Stomach (tissue), 4 donors: ENCODE measurements at regions not wholly inside any gene's neighbourhood (a gene's known extent, or its start where the extent isn't known, plus 50 kb on each side); places are given as distances from the start of the nearest gene placed in this dataset.

Source experiments
- EP300 ChIP-seq: sonication (generic); formaldehyde crosslinking; IDR thresholded peaks from one replicate; pipeline ENCODE4 v1.6.1; 2017; ENCODE audit warnings: antibody characterized with exemption
- POLR2A ChIP-seq, 4 donors: fragments of 450-650 bp; IDR thresholded peaks; one replicate each; pipeline ENCODE4 v1.6.1; 2016; ENCODE audit warnings: antibody characterized with exemption in 4 of 4, control low read depth in 2 of 4, mild to moderate bottlenecking in 1 of 4, moderate library complexity in 1 of 4
- TF ChIP-seq, protein P1 (sequence below), 7 experiments: fragments of 450-650 bp in 4 of 7; fragments of 200-600 bp in 3 of 7; sonication (generic) in 3 of 7; IDR thresholded peaks; one replicate each; pipeline ENCODE4 v1.5.1; 2016 to 2019; ENCODE audit warnings: antibody characterized with exemption in 7 of 7, control low read depth in 2 of 7, mild to moderate bottlenecking in 1 of 7

DNA sequence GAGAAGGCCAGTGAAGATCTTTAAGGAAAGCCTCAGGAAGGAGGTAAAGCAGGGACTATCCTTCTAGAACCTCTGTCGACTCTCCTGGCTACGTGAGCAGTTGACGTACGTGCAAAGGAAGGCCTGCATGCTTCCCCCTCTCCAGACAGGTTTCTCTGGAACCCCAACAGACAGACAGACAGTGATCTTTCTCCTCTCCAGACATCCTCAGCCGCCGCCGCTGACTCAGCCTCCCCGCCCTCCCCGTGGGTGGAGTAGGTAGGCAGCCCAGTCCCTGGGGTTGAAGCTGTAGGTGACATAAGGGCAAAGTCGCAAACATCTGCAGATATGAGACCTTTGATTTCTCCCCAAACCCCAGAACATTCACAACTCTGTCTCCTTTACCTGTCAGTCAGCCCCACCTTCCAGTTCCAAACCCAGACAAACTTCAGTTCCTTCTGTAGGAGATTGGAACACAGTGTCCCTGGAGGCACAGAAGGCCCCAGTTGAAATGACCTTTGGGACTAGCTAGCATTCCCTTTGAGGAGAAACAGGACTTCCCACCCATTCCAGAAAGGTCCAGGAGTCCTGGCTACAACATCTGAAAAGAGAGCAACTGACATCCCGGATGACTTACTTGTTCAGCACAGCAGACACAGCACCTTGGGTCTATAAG, 146.0 kb upstream of the JUN start:
- TF ChIP-seq, protein P1, sequence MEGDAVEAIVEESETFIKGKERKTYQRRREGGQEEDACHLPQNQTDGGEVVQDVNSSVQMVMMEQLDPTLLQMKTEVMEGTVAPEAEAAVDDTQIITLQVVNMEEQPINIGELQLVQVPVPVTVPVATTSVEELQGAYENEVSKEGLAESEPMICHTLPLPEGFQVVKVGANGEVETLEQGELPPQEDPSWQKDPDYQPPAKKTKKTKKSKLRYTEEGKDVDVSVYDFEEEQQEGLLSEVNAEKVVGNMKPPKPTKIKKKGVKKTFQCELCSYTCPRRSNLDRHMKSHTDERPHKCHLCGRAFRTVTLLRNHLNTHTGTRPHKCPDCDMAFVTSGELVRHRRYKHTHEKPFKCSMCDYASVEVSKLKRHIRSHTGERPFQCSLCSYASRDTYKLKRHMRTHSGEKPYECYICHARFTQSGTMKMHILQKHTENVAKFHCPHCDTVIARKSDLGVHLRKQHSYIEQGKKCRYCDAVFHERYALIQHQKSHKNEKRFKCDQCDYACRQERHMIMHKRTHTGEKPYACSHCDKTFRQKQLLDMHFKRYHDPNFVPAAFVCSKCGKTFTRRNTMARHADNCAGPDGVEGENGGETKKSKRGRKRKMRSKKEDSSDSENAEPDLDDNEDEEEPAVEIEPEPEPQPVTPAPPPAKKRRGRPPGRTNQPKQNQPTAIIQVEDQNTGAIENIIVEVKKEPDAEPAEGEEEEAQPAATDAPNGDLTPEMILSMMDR (IDR thresholded peaks at IDR 0.05) = no peak
- TF ChIP-seq EP300 (no peak), POLR2A (IDR thresholded peaks at IDR 0.05) (no peak)
